ENCODE measurements at regions not wholly inside any gene's neighbourhood (a gene's known extent, or its start where the extent isn't known, plus 50 kb on each side); places are given as distances from the start of the nearest gene placed in this dataset.
A peak's percentile ranks its signal among the peaks of the same experiment; 100 is the strongest.

DNA sequence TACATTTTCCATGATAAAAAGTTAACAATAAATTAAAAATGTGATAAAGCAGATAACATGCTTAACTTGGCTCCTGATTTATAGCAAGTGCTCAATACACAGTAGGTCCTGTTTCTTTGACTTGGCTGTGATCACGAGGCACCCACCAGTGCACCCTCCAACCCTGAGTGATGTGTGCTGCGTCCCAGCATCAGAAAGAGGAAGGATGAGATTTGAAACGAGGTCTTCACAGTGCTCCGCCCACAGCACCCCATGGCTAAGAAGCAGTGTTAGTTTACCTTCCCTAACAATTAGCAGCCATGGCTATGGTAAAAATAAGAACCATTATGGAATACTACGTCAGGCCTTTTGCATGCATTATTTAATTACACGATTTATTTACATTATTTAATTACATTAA, 292.0 kb upstream of the ZMIZ1 start:
- H4K91ac ChIP-seq (ENCODE audit: low read depth, low read length, poor library complexity) = no peak overlapping the region
- no peak overlapping the region for H3K27ac ChIP-seq (replicated peaks; ENCODE audit: low read length)
- no peak overlapping the region for H2BK12ac ChIP-seq (ENCODE audit: low read length)
- no peaks in the 10 kb centered on the region for H3K36me3 ChIP-seq (replicated peaks in 1 of 2; ENCODE audit: control insufficient read depth in 2 of 2, insufficient read depth in 2 of 2, low read length in 2 of 2)
- no peak overlapping the region for H2AK5ac ChIP-seq (ENCODE audit: low read depth, low read length)
- no peak overlapping the region for H3K14ac ChIP-seq (ENCODE audit: low read length)
- H2BK15ac ChIP-seq (ENCODE audit: low read length) = no peak overlapping the region
- no peak overlapping the region for H4K8ac ChIP-seq (ENCODE audit: low read depth, low read length)
- no peak overlapping the region for H3K4ac ChIP-seq (ENCODE audit: low read length)
- H3K4me3 ChIP-seq (ENCODE audit: low read length in 2 of 2) = no peak overlapping the region
- H2BK120ac ChIP-seq (ENCODE audit: low read depth, low read length) = no peak overlapping the region
- H3K4me2 ChIP-seq (ENCODE audit: insufficient read depth, low read length, poor library complexity, severe bottlenecking) = no peak overlapping the region
- H2BK5ac ChIP-seq (ENCODE audit: low read length) = no peak overlapping the region
- no CpG with 5 or more reads among the region's 6 CpGs for WGBS, 2 donors (ENCODE audit: extremely low coverage in 2 of 2, insufficient read length in 2 of 2, insufficient replicate concordance in 1 of 2)
- peaks cover 2% of the 10 kb centered on the region for H3K79me1 ChIP-seq (ENCODE audit: low read depth, low read length)
- H3K18ac ChIP-seq (ENCODE audit: low read length) = no peak overlapping the region
- no peaks in the 10 kb centered on the region for H3K9me3 ChIP-seq (replicated peaks in 1 of 2; ENCODE audit: control insufficient read depth in 2 of 2, insufficient read depth in 1 of 2, low read depth in 1 of 2, low read length in 2 of 2)
- H3K27me3 ChIP-seq (ENCODE audit: control insufficient read depth in 3 of 3, insufficient read depth in 3 of 3, low read depth in 1 of 3, low read length in 3 of 3) = peaks cover 0 to 6% (median 0%) of the 10 kb centered on the region in 3 experiments
- H3K4me1 ChIP-seq (ENCODE audit: control insufficient read depth in 2 of 2, insufficient read depth in 1 of 2, low read depth in 1 of 2, low read length in 2 of 2) = peaks cover 9 to 10% of the 10 kb centered on the region in 2 donors
- no peak overlapping the region for H3K23ac ChIP-seq (ENCODE audit: low read depth, low read length, poor library complexity)
- no peak for DNase-seq (ENCODE audit: low spot score)
- no peak overlapping the region for H2AFZ ChIP-seq (ENCODE audit: low read length)
- H3K9ac ChIP-seq (ENCODE audit: low read depth, low read length, poor library complexity) = no peak overlapping the region

DNA sequence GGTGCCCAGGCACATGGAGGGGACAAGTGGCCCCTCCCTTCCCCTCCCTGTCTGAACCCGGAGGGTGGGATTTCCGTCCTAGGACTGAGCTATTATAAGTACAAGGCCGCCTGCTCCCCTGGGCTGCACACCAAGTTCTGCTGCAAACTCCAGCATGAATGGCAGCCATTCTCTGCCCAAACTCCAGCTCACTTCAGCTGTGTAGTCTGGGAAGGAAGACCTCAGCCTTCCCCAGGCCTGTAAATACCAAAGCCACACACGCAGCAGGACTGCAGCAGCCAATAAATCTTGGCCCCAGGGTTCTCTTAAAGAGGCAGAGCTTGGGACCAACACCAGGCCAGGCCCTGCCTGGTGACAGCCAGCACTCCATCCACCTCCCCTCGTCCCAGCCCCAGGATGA, 291.3 kb upstream of the ZMIZ1 start:
- H3K14ac ChIP-seq (ENCODE audit: low read length) = no peak overlapping the region
- H3K9ac ChIP-seq (ENCODE audit: low read depth, low read length, poor library complexity) = no peak overlapping the region
- no peak for DNase-seq (ENCODE audit: low spot score)
- H3K27me3 ChIP-seq (ENCODE audit: control insufficient read depth in 3 of 3, insufficient read depth in 3 of 3, low read depth in 1 of 3, low read length in 3 of 3) = peaks cover 0 to 6% (median 0%) of the 10 kb centered on the region in 3 experiments
- H2AFZ ChIP-seq (ENCODE audit: low read length) = peak overlapping the region; percentile 48
- no peak overlapping the region for H3K4me2 ChIP-seq (ENCODE audit: insufficient read depth, low read length, poor library complexity, severe bottlenecking)
- no peak overlapping the region for H4K8ac ChIP-seq (ENCODE audit: low read depth, low read length)
- H3K4ac ChIP-seq (ENCODE audit: low read length) = no peak overlapping the region
- no peak overlapping the region for H2BK12ac ChIP-seq (ENCODE audit: low read length)
- no peak overlapping the region for H3K4me3 ChIP-seq (ENCODE audit: low read length in 2 of 2)
- no peak overlapping the region for H2BK5ac ChIP-seq (ENCODE audit: low read length)
- no peaks in the 10 kb centered on the region for H3K36me3 ChIP-seq (replicated peaks in 1 of 2; ENCODE audit: control insufficient read depth in 2 of 2, insufficient read depth in 2 of 2, low read length in 2 of 2)
- no peak overlapping the region for H3K23ac ChIP-seq (ENCODE audit: low read depth, low read length, poor library complexity)
- H3K9me3 ChIP-seq (replicated peaks in 1 of 2; ENCODE audit: control insufficient read depth in 2 of 2, insufficient read depth in 1 of 2, low read depth in 1 of 2, low read length in 2 of 2) = no peaks in the 10 kb centered on the region
- H3K18ac ChIP-seq (ENCODE audit: low read length) = peak overlapping the region; percentile 44
- no peak overlapping the region for H3K27ac ChIP-seq (replicated peaks; ENCODE audit: low read length)
- H3K79me1 ChIP-seq (ENCODE audit: low read depth, low read length) = peaks cover 2% of the 10 kb centered on the region
- peaks cover 9 to 10% of the 10 kb centered on the region in 2 donors for H3K4me1 ChIP-seq (ENCODE audit: control insufficient read depth in 2 of 2, insufficient read depth in 1 of 2, low read depth in 1 of 2, low read length in 2 of 2)
- H2BK15ac ChIP-seq (ENCODE audit: low read length) = no peak overlapping the region
- no peak overlapping the region for H4K91ac ChIP-seq (ENCODE audit: low read depth, low read length, poor library complexity)
- no peak overlapping the region for H2AK5ac ChIP-seq (ENCODE audit: low read depth, low read length)
- no peak overlapping the region for H2BK120ac ChIP-seq (ENCODE audit: low read depth, low read length)
- no CpG with 5 or more reads among the region's 5 CpGs for WGBS, 2 donors (ENCODE audit: extremely low coverage in 2 of 2, insufficient read length in 2 of 2, insufficient replicate concordance in 1 of 2)

DNA sequence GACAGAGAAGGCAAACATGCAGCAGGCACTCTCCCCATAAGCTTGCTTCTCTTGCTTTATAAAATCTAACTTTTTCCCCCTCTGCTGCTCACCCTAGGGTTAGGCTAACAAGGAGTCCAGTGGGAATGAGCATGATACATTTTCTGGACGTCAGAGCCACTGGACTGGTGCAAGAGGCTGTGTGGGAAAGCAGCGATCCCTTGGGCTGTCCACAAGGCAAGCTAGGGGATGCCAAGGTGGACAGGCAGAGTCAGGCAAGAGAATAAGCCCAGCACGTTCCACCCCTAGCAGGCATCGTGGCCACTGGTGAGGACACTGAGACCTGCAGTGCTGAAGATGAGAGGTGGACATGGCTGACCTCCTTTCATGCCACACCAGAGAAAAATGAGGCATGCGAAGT, 290.9 kb upstream of the ZMIZ1 start:
- no peak overlapping the region for H2BK5ac ChIP-seq (ENCODE audit: low read length)

DNA sequence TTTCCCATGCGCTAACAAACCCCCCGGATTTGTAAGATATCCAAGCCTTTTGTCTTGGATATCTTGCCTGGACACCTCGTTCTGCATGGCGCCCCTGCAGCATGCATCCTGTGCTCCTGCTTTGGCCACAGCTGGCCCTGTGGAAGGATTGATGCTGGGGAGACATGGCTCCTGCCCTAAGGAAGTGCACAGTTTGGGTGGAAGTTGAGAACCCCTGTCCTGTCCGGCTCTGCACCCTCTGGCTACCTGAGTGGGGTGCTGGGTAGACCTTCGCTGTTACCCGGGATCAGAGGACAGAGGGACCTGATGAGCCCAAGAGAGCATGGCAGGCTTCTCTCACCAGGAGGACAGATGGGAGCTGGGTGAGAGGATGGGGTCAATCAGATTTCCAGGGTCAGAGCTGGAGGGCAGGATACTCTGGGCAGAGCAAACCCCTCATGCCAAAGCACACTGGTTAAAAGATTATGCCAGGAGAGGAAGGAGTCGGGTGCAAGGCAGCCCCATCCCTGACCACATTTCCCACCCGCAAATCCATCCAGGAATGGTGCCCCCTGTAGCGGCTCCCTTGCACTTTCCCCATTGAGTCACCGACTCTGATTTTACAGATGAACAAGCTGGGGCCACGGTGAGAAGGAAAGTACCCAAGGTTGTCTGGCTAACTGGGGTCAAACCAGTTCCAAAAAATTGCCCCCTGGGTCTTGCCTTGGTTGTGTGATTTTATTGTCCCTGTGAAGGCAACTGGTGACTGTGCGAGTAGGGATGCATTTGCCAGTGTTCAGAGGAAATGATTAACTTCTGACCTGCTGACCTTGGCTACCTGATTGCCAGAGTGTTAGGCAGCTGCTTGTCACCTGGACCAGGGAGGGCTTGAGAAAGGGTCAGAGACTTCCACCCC, 290.1 kb upstream of the ZMIZ1 start:
- H3K27me3 ChIP-seq (ENCODE audit: control insufficient read depth in 3 of 3, insufficient read depth in 3 of 3, low read depth in 1 of 3, low read length in 3 of 3) = peaks cover 0 to 6% (median 0%) of the 10 kb centered on the region in 3 experiments
- H3K4ac ChIP-seq (ENCODE audit: low read length) = no peak overlapping the region
- peaks cover 9 to 10% of the 10 kb centered on the region in 2 donors for H3K4me1 ChIP-seq (ENCODE audit: control insufficient read depth in 2 of 2, insufficient read depth in 1 of 2, low read depth in 1 of 2, low read length in 2 of 2)

More for the DNA sequence above, 290.9 kb upstream of the ZMIZ1 start:
- Histone ChIP-seq H3K27me3 (ENCODE audit: control insufficient read depth in 3 of 3, insufficient read depth in 3 of 3, low read depth in 1 of 3, low read length in 3 of 3) (peaks cover 0 to 6% (median 0%) of the 10 kb centered on the region in 3 experiments), H3K4ac (ENCODE audit: low read length) (no peak overlapping the region), H2AFZ (ENCODE audit: low read length) (peak overlapping the region; percentile 48), H3K4me3 (ENCODE audit: low read length in 2 of 2) (peak overlapping the region in 1 of 2 donors; percentile 43), H2BK15ac (ENCODE audit: low read length) (no peak overlapping the region), H2BK12ac (ENCODE audit: low read length) (no peak overlapping the region), H4K8ac (ENCODE audit: low read depth, low read length) (no peak overlapping the region), H3K18ac (ENCODE audit: low read length) (no peak overlapping the region), H3K23ac (ENCODE audit: low read depth, low read length, poor library complexity) (no peak overlapping the region), H3K9me3 (replicated peaks in 1 of 2; ENCODE audit: control insufficient read depth in 2 of 2, insufficient read depth in 1 of 2, low read depth in 1 of 2, low read length in 2 of 2) (peaks cover 0 to under 1% of the 10 kb centered on the region in 2 donors), H2AK5ac (ENCODE audit: low read depth, low read length) (no peak overlapping the region), H3K14ac (ENCODE audit: low read length) (no peak overlapping the region), H4K91ac (ENCODE audit: low read depth, low read length, poor library complexity) (no peak overlapping the region), H3K27ac (replicated peaks; ENCODE audit: low read length) (no peak overlapping the region), H3K4me2 (ENCODE audit: insufficient read depth, low read length, poor library complexity, severe bottlenecking) (no peak overlapping the region), H2BK120ac (ENCODE audit: low read depth, low read length) (no peak overlapping the region), H3K79me1 (ENCODE audit: low read depth, low read length) (peaks cover 2% of the 10 kb centered on the region), H3K36me3 (replicated peaks in 1 of 2; ENCODE audit: control insufficient read depth in 2 of 2, insufficient read depth in 2 of 2, low read length in 2 of 2) (no peaks in the 10 kb centered on the region), H3K4me1 (ENCODE audit: control insufficient read depth in 2 of 2, insufficient read depth in 1 of 2, low read depth in 1 of 2, low read length in 2 of 2) (peaks cover 9 to 10% of the 10 kb centered on the region in 2 donors), H3K9ac (ENCODE audit: low read depth, low read length, poor library complexity) (no peak overlapping the region)
- no peak for DNase-seq (ENCODE audit: low spot score)
- WGBS, 2 donors (ENCODE audit: extremely low coverage in 2 of 2, insufficient read length in 2 of 2, insufficient replicate concordance in 1 of 2) = no CpG with 5 or more reads among the region's 5 CpGs

More for the DNA sequence above, 290.1 kb upstream of the ZMIZ1 start:
- peak overlapping the region; percentile 11 for H2BK12ac ChIP-seq (ENCODE audit: low read length)
- H3K36me3 ChIP-seq (replicated peaks in 1 of 2; ENCODE audit: control insufficient read depth in 2 of 2, insufficient read depth in 2 of 2, low read length in 2 of 2) = no peaks in the 10 kb centered on the region
- no peak overlapping the region for H4K91ac ChIP-seq (ENCODE audit: low read depth, low read length, poor library complexity)
- no peak for DNase-seq (ENCODE audit: low spot score)
- H2BK5ac ChIP-seq (ENCODE audit: low read length) = no peak overlapping the region
- no peak overlapping the region for H3K27ac ChIP-seq (replicated peaks; ENCODE audit: low read length)
- no peak overlapping the region for H3K4me2 ChIP-seq (ENCODE audit: insufficient read depth, low read length, poor library complexity, severe bottlenecking)
- H2AFZ ChIP-seq (ENCODE audit: low read length) = no peak overlapping the region
- H3K4me3 ChIP-seq (ENCODE audit: low read length in 2 of 2) = no peak overlapping the region
- no CpG with 5 or more reads among the region's 13 CpGs for WGBS, 2 donors (ENCODE audit: extremely low coverage in 2 of 2, insufficient read length in 2 of 2, insufficient replicate concordance in 1 of 2)
- H3K9ac ChIP-seq (ENCODE audit: low read depth, low read length, poor library complexity) = no peak overlapping the region
- H3K18ac ChIP-seq (ENCODE audit: low read length) = peak overlapping the region; percentile 55
- peaks cover 0 to 4% of the 10 kb centered on the region in 2 donors for H3K9me3 ChIP-seq (replicated peaks in 1 of 2; ENCODE audit: control insufficient read depth in 2 of 2, insufficient read depth in 1 of 2, low read depth in 1 of 2, low read length in 2 of 2)
- H2AK5ac ChIP-seq (ENCODE audit: low read depth, low read length) = peak overlapping the region; percentile 67
- no peak overlapping the region for H4K8ac ChIP-seq (ENCODE audit: low read depth, low read length)
- H2BK120ac ChIP-seq (ENCODE audit: low read depth, low read length) = no peak overlapping the region
- H3K23ac ChIP-seq (ENCODE audit: low read depth, low read length, poor library complexity) = no peak overlapping the region
- no peak overlapping the region for H3K14ac ChIP-seq (ENCODE audit: low read length)
- no peak overlapping the region for H2BK15ac ChIP-seq (ENCODE audit: low read length)
- peaks cover 2% of the 10 kb centered on the region for H3K79me1 ChIP-seq (ENCODE audit: low read depth, low read length)

All from neuronal stem cell (in vitro differentiated cells).